H1 (cell line): ENCODE measurements at regions not wholly inside any gene's neighbourhood (a gene's known extent, or its start where the extent isn't known, plus 50 kb on each side); places are given as distances from the start of the nearest gene placed in this dataset.

ENCODE experiments used
- CTCF ChIA-PET: fragments of 300-600 bp; sonication (Branson Sonifier 250); formaldehyde crosslinking; loops from one replicate; lab custom pipeline; 2021; ENCODE audit not compliant: partially characterized antibody; lab: Charles Lee
- POLR2A ChIA-PET: fragments of 300-600 bp; sonication (Branson Sonifier 250); formaldehyde crosslinking; loops from one replicate; lab custom pipeline; 2021; ENCODE audit warnings: inconsistent platforms; ENCODE audit not compliant: partially characterized antibody; lab: Charles Lee
- DNase-seq, 2 experiments: peaks; one replicate each; pipeline versions ENCODE4 v3.0.0 to v3.0.0-alpha.2; 2010 to 2022; ENCODE audit warnings: low spot score in 2 of 2, low read depth in 1 of 2, mixed read lengths in 1 of 2
- FAIRE-seq: peaks from 2 replicates; lab custom pipeline; 2011; peaks lifted over from hg19 to GRCh38; lab: Jason Lieb, UNC
- H2AFZ ChIP-seq: 2 replicates; pipeline ENCODE4 v1.8.1; 2012; ENCODE audit warnings: low read length, inconsistent platforms
- H2AK5ac ChIP-seq: 2 replicates; pipeline ENCODE4 v1.6.1; 2013; ENCODE audit warnings: low read depth, low read length
- H2BK120ac ChIP-seq: replicated peaks from 2 replicates; pipeline ENCODE3; 2013; ENCODE audit warnings: low read depth, low read length, inconsistent platforms
- H2BK12ac ChIP-seq: 2 replicates; pipeline ENCODE4 v1.6.1; 2013; ENCODE audit warnings: low read depth, low read length
- H2BK15ac ChIP-seq: 2 replicates; pipeline ENCODE4 v1.6.1; 2013; ENCODE audit warnings: low read length
- H2BK20ac ChIP-seq: 2 replicates; pipeline ENCODE4 v1.6.1; 2013; ENCODE audit warnings: low read length
- H2BK5ac ChIP-seq: 2 replicates; pipeline ENCODE4 v1.6.1; 2013; ENCODE audit warnings: low read depth, low read length
- H3K14ac ChIP-seq: 2 replicates; pipeline ENCODE4 v1.6.1; 2013; ENCODE audit warnings: inconsistent platforms; ENCODE audit not compliant: insufficient read length
- H3K18ac ChIP-seq: 2 replicates; pipeline ENCODE4 v1.6.1; 2013; ENCODE audit warnings: low read length; ENCODE audit errors: extremely low read depth
- H3K23ac ChIP-seq: 2 replicates; pipeline ENCODE4 v1.6.1; 2013; ENCODE audit warnings: inconsistent platforms; ENCODE audit not compliant: insufficient read length
- H3K23me2 ChIP-seq: 2 replicates; pipeline ENCODE4 v1.6.1; 2013; ENCODE audit warnings: low read depth, low read length
- H3K27ac ChIP-seq: 2 replicates; pipeline ENCODE4 v1.6.1; 2011; ENCODE audit warnings: low read depth, low read length, inconsistent platforms
- H3K27me3 ChIP-seq, 4 experiments: replicated peaks in 1 of 4; 1 replicate in 1 of 4; 2 replicates in 3 of 4; pipeline versions ENCODE4 v1.6.1 to v1.8.1; 2011 to 2013; ENCODE audit warnings: low read length in 3 of 4, mild to moderate bottlenecking in 3 of 4, inconsistent platforms in 2 of 4, mixed read lengths in 2 of 4, moderate library complexity in 1 of 4; ENCODE audit not compliant: control insufficient read depth in 3 of 4, insufficient read depth in 3 of 4; ENCODE audit errors: extremely low read depth in 1 of 4
- H3K36me3 ChIP-seq, 4 experiments: 2 replicates each; pipeline versions ENCODE4 v1.6.1 to v1.8.1; 2011 to 2013; ENCODE audit warnings: mild to moderate bottlenecking in 4 of 4, low read length in 3 of 4, moderate library complexity in 2 of 4, control low read depth in 1 of 4, inconsistent platforms in 1 of 4; ENCODE audit not compliant: insufficient read depth in 4 of 4, control insufficient read depth in 2 of 4
- H3K4ac ChIP-seq: replicated peaks from 2 replicates; pipeline ENCODE3; 2013; ENCODE audit warnings: low read length, low read depth, mixed read lengths, inconsistent platforms; ENCODE audit not compliant: insufficient read length
- H3K4me1 ChIP-seq, 4 experiments: replicated peaks in 1 of 4; 1 replicate in 1 of 4; 2 replicates in 3 of 4; pipeline versions ENCODE4 v1.6.1 to v1.8.1; 2011 to 2013; ENCODE audit warnings: low read length in 3 of 4, inconsistent platforms in 2 of 4, mixed read lengths in 1 of 4; ENCODE audit not compliant: insufficient read depth in 4 of 4, control insufficient read depth in 3 of 4
- H3K4me2 ChIP-seq, 2 experiments: 2 replicates each; pipeline versions ENCODE4 v1.6.1 to v1.8.1; 2011 to 2013; ENCODE audit warnings: low read depth in 2 of 2, low read length in 2 of 2, control low read depth in 1 of 2, inconsistent platforms in 1 of 2, mild to moderate bottlenecking in 1 of 2; ENCODE audit not compliant: insufficient read depth in 1 of 2
- H3K4me3 ChIP-seq, 4 experiments: fragments of 200-600, 300-600 bp in 1 of 4; sonication (generic), shearing (Covaris generic), sonication (Bioruptor Twin) in 1 of 4; 2 replicates each; pipeline versions ENCODE4 v1.5.1 to v1.8.1; 2011 to 2016; ENCODE audit warnings: low read length in 4 of 4, low read depth in 3 of 4, control low read depth in 2 of 4, inconsistent platforms in 2 of 4, mild to moderate bottlenecking in 2 of 4, mixed read lengths in 1 of 4, moderate library complexity in 1 of 4; ENCODE audit not compliant: insufficient read depth in 2 of 4; ENCODE audit errors: extremely low read depth in 1 of 4
- H3K56ac ChIP-seq: replicated peaks from 2 replicates; pipeline ENCODE3; 2013; ENCODE audit warnings: low read depth, mild to moderate bottlenecking, mixed read lengths, low read length, inconsistent platforms; ENCODE audit not compliant: insufficient read length
- H3K79me1 ChIP-seq: 2 replicates; pipeline ENCODE4 v1.6.1; 2013; ENCODE audit warnings: low read depth, low read length, control low read depth
- H3K79me2 ChIP-seq, 2 experiments: 2 replicates each; pipeline versions ENCODE4 v1.6.1 to v1.8.1; 2012 to 2013; ENCODE audit warnings: low read length in 2 of 2, mild to moderate bottlenecking in 2 of 2, inconsistent platforms in 1 of 2; ENCODE audit not compliant: insufficient read depth in 2 of 2, control insufficient read depth in 1 of 2
- H3K9ac ChIP-seq, 4 experiments: replicated peaks in 1 of 4; 1 replicate in 1 of 4; 2 replicates in 3 of 4; pipeline versions ENCODE4 v1.6.1 to v1.8.1; 2011 to 2013; ENCODE audit warnings: low read depth in 3 of 4, low read length in 3 of 4, control low read depth in 2 of 4, mild to moderate bottlenecking in 2 of 4, moderate library complexity in 2 of 4, inconsistent platforms in 1 of 4; ENCODE audit errors: extremely low read depth in 1 of 4
- H3K9me3 ChIP-seq, 2 experiments: 2 replicates each; pipeline versions ENCODE4 v1.6.1 to v1.8.1; 2012 to 2013; ENCODE audit warnings: mild to moderate bottlenecking in 2 of 2, moderate library complexity in 2 of 2, control low read depth in 1 of 2, inconsistent platforms in 1 of 2, low read depth in 1 of 2, low read length in 1 of 2, mixed read lengths in 1 of 2; ENCODE audit not compliant: insufficient read depth in 2 of 2
- H4K20me1 ChIP-seq, 2 experiments: replicated peaks in 1 of 2; 2 replicates each; pipeline versions ENCODE3 to v1.8.1; 2011 to 2013; ENCODE audit warnings: inconsistent platforms in 2 of 2, low read length in 2 of 2, mild to moderate bottlenecking in 1 of 2; ENCODE audit not compliant: insufficient read depth in 2 of 2, control insufficient read depth in 1 of 2
- H4K5ac ChIP-seq: 2 replicates; pipeline ENCODE4 v1.6.1; 2013; ENCODE audit warnings: low read length, low read depth, mixed read lengths, inconsistent platforms; ENCODE audit not compliant: insufficient read length
- H4K8ac ChIP-seq: 2 replicates; pipeline ENCODE4 v1.8.0; 2013; ENCODE audit warnings: mild to moderate bottlenecking, moderate library complexity, low read length, inconsistent platforms; ENCODE audit not compliant: insufficient read depth; ENCODE audit errors: extremely low read depth
- H4K91ac ChIP-seq: replicated peaks from 2 replicates; pipeline ENCODE3; 2013; ENCODE audit warnings: low read length, mixed read lengths, inconsistent platforms; ENCODE audit not compliant: insufficient read length
- ATF2 ChIP-seq: IDR thresholded peaks from 2 replicates; pipeline ENCODE4 v1.6.1; 2012; ENCODE audit warnings: low read length, inconsistent platforms
- CTCF ChIP-seq, 3 experiments: IDR thresholded peaks; 1 replicate in 2 of 3; 2 replicates in 1 of 3; pipeline versions ENCODE4 v1.5.1 to v1.6.1; 2011; ENCODE audit warnings: low read length in 3 of 3, mild to moderate bottlenecking in 3 of 3, inconsistent platforms in 2 of 3, low read depth in 1 of 3, moderate library complexity in 1 of 3; ENCODE audit not compliant: insufficient read depth in 1 of 3; ENCODE audit errors: control extremely low read depth in 1 of 3
- RAD21 ChIP-seq, 2 experiments: IDR thresholded peaks in 1 of 2; conservative IDR thresholded peaks in 1 of 2; 2 replicates each; pipeline ENCODE4 v1.6.1; 2011; ENCODE audit warnings: low read depth in 2 of 2, low read length in 2 of 2, improper control_type of control experiment in 1 of 2, inconsistent platforms in 1 of 2, mild to moderate bottlenecking in 1 of 2, moderate library complexity in 1 of 2
- WGBS, 2 experiments: shearing (Covaris generic) in 1 of 2; methylation state at CpG; one replicate each; pipeline versions ENCODE4 v1.1.6 to v1.1.7; 2013 to 2015; ENCODE audit warnings: low lambda C conversion rate in 2 of 2, mixed read lengths in 2 of 2, inconsistent platforms in 1 of 2, low coverage in 1 of 2, missing lambda C conversion rate in 1 of 2; ENCODE audit not compliant: insufficient replicate concordance in 2 of 2, insufficient coverage in 1 of 2, insufficient read length in 1 of 2; ENCODE audit errors: extremely low coverage in 1 of 2, missing lambda C conversion rate in 1 of 2; 5-methylcytosine and 5-hydroxymethylcytosine counted together

- Histone ChIP-seq H2BK15ac (no peak overlapping the region), H3K9me3 (no peaks in the 10 kb centered on the region), H3K79me2 (no peaks in the 10 kb centered on the region), H4K8ac (no peak overlapping the region), H3K27ac (no peak overlapping the region), H3K27me3 (no peaks in the 10 kb centered on the region), H3K4me2 (no peak overlapping the region), H2BK5ac (no peak overlapping the region), H3K36me3 (no peaks in the 10 kb centered on the region), H2AFZ (no peak overlapping the region), H3K79me1 (no peaks in the 10 kb centered on the region), H2BK12ac (no peak overlapping the region), H3K23me2 (no peaks in the 10 kb centered on the region), H3K18ac (no peak overlapping the region), H2BK120ac (no peak overlapping the region), H3K23ac (no peak overlapping the region), H3K4me3 (no peak overlapping the region), H4K91ac (no peak overlapping the region), H3K14ac (no peak overlapping the region), H2AK5ac (no peak overlapping the region), H3K4ac (no peak overlapping the region), H3K4me1 (no peaks in the 10 kb centered on the region), H4K20me1 (no peaks in the 10 kb centered on the region), H3K56ac (no peak overlapping the region), H3K9ac (no peak overlapping the region), H4K5ac (no peak overlapping the region), H2BK20ac (no peak overlapping the region)
- DNase-seq, result no peak
- TF ChIP-seq CTCF (IDR thresholded peaks at IDR 0.05; ENCODE audit: control extremely low read depth in 1 of 3, insufficient read depth in 1 of 3, low read depth in 1 of 3, low read length in 3 of 3) (peak in 2 of 3 experiments; percentile 12 to 33; a peak in 2 of 4 replicates), RAD21 (IDR thresholded peaks at IDR 0.05 in 1 of 2, conservative IDR thresholded peaks at IDR 0.05 in 1 of 2; ENCODE audit: low read depth in 2 of 2, low read length in 2 of 2) (peak; percentile 44 to 46; a peak in 3 of 4 replicates), ATF2 (no peak)
- 62% methylated on average over 6 of the region's 8 CpGs; no CpG with 5 or more reads in 1 of the 2 experiments for WGBS, 2 experiments
- FAIRE-seq, result peak; percentile 13
- ChIA-PET POLR2A (no interaction called here), CTCF (interaction anchor here (1.0 kb wide), 1 partner anchor 133 kb away, joined by 3 read pairs; no protein-coding TSS in a partner anchor)
Measured at GRCh38 chrX:120769576-120770341, 105.9 kb downstream of the CT47B1 start.
